ENCODE measurements at regions not wholly inside any gene's neighbourhood (a gene's known extent, or its start where the extent isn't known, plus 50 kb on each side); places are given as distances from the start of the nearest gene placed in this dataset.
A peak's percentile ranks its signal among the peaks of the same experiment; 100 is the strongest.

GRCh38 chr14:30297876-30298795 is 260.8 kb upstream of the G2E3 start:
- POLR2A ChIA-PET: interaction anchor here (0.6 to 1.4 kb wide), 11 partner anchors 10 to 365 kb away, joined by 3 to 6 read pairs (median 3); no protein-coding TSS in a partner anchor

GRCh38 chr14:30299915-30300314 is 259.0 kb upstream of the G2E3 start:
- Mint-ChIP-seq H3K27me3 (ENCODE audit: insufficient read depth, unreplicated experiment) (no peaks in the 10 kb centered on the region), H3K4me1 (ENCODE audit: insufficient read depth, unreplicated experiment) (peaks cover 14% of the 10 kb centered on the region), H3K27ac (ENCODE audit: low read depth, unreplicated experiment) (no peak overlapping the region), H3K36me3 (ENCODE audit: insufficient read depth, unreplicated experiment) (no peaks in the 10 kb centered on the region), H3K9me3 (ENCODE audit: unreplicated experiment) (no peaks in the 10 kb centered on the region), H3K4me3 (ENCODE audit: unreplicated experiment) (no peak overlapping the region)
- no TSS peak for BruUV-seq (replicated peaks)
- ChIA-PET CTCF (interaction anchor here (0.6 to 0.8 kb wide), 2 partner anchors 29 to 86 kb away, joined by 3 read pairs; no protein-coding TSS in a partner anchor), POLR2A (interaction anchor here (0.6 kb wide), 1 partner anchor 8 kb away, joined by 4 read pairs; no protein-coding TSS in a partner anchor)
- intact Hi-C loops (cut with micrococcal nuclease): no loop called here
- DNase-seq (ENCODE audit: unreplicated experiment): no peak
- TF ChIP-seq CTCF (IDR thresholded peaks at IDR 0.05; ENCODE audit: unreplicated experiment): no peak

More at GRCh38 chr14:30297876-30298795, 260.8 kb upstream of the G2E3 start:
- Mint-ChIP-seq H3K4me3 (ENCODE audit: unreplicated experiment) (no peak overlapping the region), H3K36me3 (ENCODE audit: insufficient read depth, unreplicated experiment) (peaks cover 4% of the 10 kb centered on the region), H3K27ac (ENCODE audit: low read depth, unreplicated experiment) (no peak overlapping the region), H3K9me3 (ENCODE audit: unreplicated experiment) (no peaks in the 10 kb centered on the region), H3K4me1 (ENCODE audit: insufficient read depth, unreplicated experiment) (peaks cover 14% of the 10 kb centered on the region), H3K27me3 (ENCODE audit: insufficient read depth, unreplicated experiment) (no peaks in the 10 kb centered on the region)
- peak; percentile 17 for DNase-seq (ENCODE audit: unreplicated experiment)
- BruUV-seq (replicated peaks): no TSS peak
- intact Hi-C loops (cut with micrococcal nuclease): no loop called here
- CTCF ChIA-PET: interaction anchor here (1.0 to 2.4 kb wide), 6 partner anchors 10 to 84 kb away, joined by 3 to 26 read pairs (median 3); no protein-coding TSS in a partner anchor
- TF ChIP-seq CTCF (IDR thresholded peaks at IDR 0.05; ENCODE audit: unreplicated experiment): no peak

GRCh38 chr14:30303350-30303749 is 255.6 kb upstream of the G2E3 start:
- no TSS peak for BruUV-seq (replicated peaks)
- Mint-ChIP-seq H3K27me3 (ENCODE audit: insufficient read depth, unreplicated experiment) (no peaks in the 10 kb centered on the region), H3K4me1 (ENCODE audit: insufficient read depth, unreplicated experiment) (peaks cover 7% of the 10 kb centered on the region), H3K4me3 (ENCODE audit: unreplicated experiment) (no peak overlapping the region), H3K27ac (ENCODE audit: low read depth, unreplicated experiment) (no peak overlapping the region), H3K36me3 (ENCODE audit: insufficient read depth, unreplicated experiment) (no peaks in the 10 kb centered on the region), H3K9me3 (ENCODE audit: unreplicated experiment) (no peaks in the 10 kb centered on the region)
- CTCF ChIA-PET: no interaction called here
- intact Hi-C loops (cut with micrococcal nuclease): no loop called here
- DNase-seq (ENCODE audit: unreplicated experiment): no peak
- POLR2A ChIA-PET: no interaction called here
- TF ChIP-seq CTCF (IDR thresholded peaks at IDR 0.05; ENCODE audit: unreplicated experiment): no peak

- Mint-ChIP-seq H3K27me3 (ENCODE audit: insufficient read depth, unreplicated experiment) (peaks cover 11% of the 10 kb centered on the region), H3K9me3 (ENCODE audit: unreplicated experiment) (no peaks in the 10 kb centered on the region), H3K4me3 (ENCODE audit: unreplicated experiment) (no peak overlapping the region), H3K27ac (ENCODE audit: low read depth, unreplicated experiment) (no peak overlapping the region), H3K36me3 (ENCODE audit: insufficient read depth, unreplicated experiment) (no peaks in the 10 kb centered on the region), H3K4me1 (ENCODE audit: insufficient read depth, unreplicated experiment) (no peaks in the 10 kb centered on the region)
- TF ChIP-seq CTCF (IDR thresholded peaks at IDR 0.05; ENCODE audit: unreplicated experiment): no peak
- intact Hi-C loops (cut with micrococcal nuclease): no loop called here
- no TSS peak for BruUV-seq (replicated peaks)
- POLR2A ChIA-PET: no interaction called here
- CTCF ChIA-PET: interaction anchor here (0.6 to 1.3 kb wide), 3 partner anchors 22 to 122 kb away, joined by 3 to 5 read pairs (median 3); no protein-coding TSS in a partner anchor
- no peak for DNase-seq (ENCODE audit: unreplicated experiment)
Measured at GRCh38 chr14:30305346-30305745, 253.6 kb upstream of the G2E3 start.
